ENCODE measurements at regions not wholly inside any gene's neighbourhood (a gene's known extent, or its start where the extent isn't known, plus 50 kb on each side); places are given as distances from the start of the nearest gene placed in this dataset.

- no peak for TF ChIP-seq EP300 (conservative IDR thresholded peaks at IDR 0.05; ENCODE audit: poor library complexity, severe bottlenecking)
- no peak for TF ChIP-seq SMC3 (conservative IDR thresholded peaks at IDR 0.05; ENCODE audit: poor library complexity)
- Histone ChIP-seq H3K36me3 (ENCODE audit: insufficient read depth, low read length) (no peaks in the 10 kb centered on the region), H3K9me2 (ENCODE audit: insufficient read depth, low read length) (no peaks in the 10 kb centered on the region), H4K20me1 (ENCODE audit: insufficient read depth) (no peaks in the 10 kb centered on the region), H3K79me2 (replicated peaks; ENCODE audit: insufficient read depth, low read length) (no peaks in the 10 kb centered on the region), H3K27me3 (ENCODE audit: insufficient read depth, low read depth, low read length) (no peaks in the 10 kb centered on the region), H3K4me3 (ENCODE audit: low read length) (no peak overlapping the region), H3K9me3 (ENCODE audit: low read length) (no peaks in the 10 kb centered on the region), H3K27ac (ENCODE audit: low read length) (no peak overlapping the region), H3K9ac (ENCODE audit: low read length) (no peak overlapping the region), H3F3A (ENCODE audit: insufficient read depth, low read length, poor library complexity, severe bottlenecking) (no peaks in the 10 kb centered on the region), H2AFZ (ENCODE audit: low read depth, low read length) (no peak overlapping the region), H3K4me2 (ENCODE audit: low read length) (no peak overlapping the region)
These were observed 266.4 kb downstream of the FAM43A start for GRCh38 chr3:194951931-194952582.

GRCh38 chr3:194952841-194953241 is 267.2 kb downstream of the FAM43A start:
- Histone ChIP-seq H3K4me2 (ENCODE audit: low read length) (no peak overlapping the region), H3K79me2 (replicated peaks; ENCODE audit: insufficient read depth, low read length) (no peaks in the 10 kb centered on the region), H3K27me3 (ENCODE audit: insufficient read depth, low read depth, low read length) (no peaks in the 10 kb centered on the region), H3K9me2 (ENCODE audit: insufficient read depth, low read length) (no peaks in the 10 kb centered on the region), H3K4me3 (ENCODE audit: low read length) (no peak overlapping the region), H3F3A (ENCODE audit: insufficient read depth, low read length, poor library complexity, severe bottlenecking) (no peaks in the 10 kb centered on the region), H2AFZ (ENCODE audit: low read depth, low read length) (no peak overlapping the region), H3K9ac (ENCODE audit: low read length) (no peak overlapping the region), H3K36me3 (ENCODE audit: insufficient read depth, low read length) (no peaks in the 10 kb centered on the region), H3K27ac (ENCODE audit: low read length) (no peak overlapping the region), H4K20me1 (ENCODE audit: insufficient read depth) (no peaks in the 10 kb centered on the region), H3K9me3 (ENCODE audit: low read length) (no peaks in the 10 kb centered on the region)
- TF ChIP-seq POLR2AphosphoS5 (IDR thresholded peaks at IDR 0.05) (no peak), REST (IDR thresholded peaks at IDR 0.05; ENCODE audit: borderline replicate concordance) (no peak), MXI1 (conservative IDR thresholded peaks at IDR 0.05; ENCODE audit: poor library complexity, severe bottlenecking) (no peak), SMC3 (conservative IDR thresholded peaks at IDR 0.05; ENCODE audit: poor library complexity) (no peak), RAD21 (conservative IDR thresholded peaks at IDR 0.05) (no peak), EP300 (conservative IDR thresholded peaks at IDR 0.05; ENCODE audit: poor library complexity, severe bottlenecking) (no peak)

- no peak for TF ChIP-seq TAF1 (IDR thresholded peaks at IDR 0.05; ENCODE audit: low read depth)
- no peak overlapping the region for H2AFZ ChIP-seq (ENCODE audit: low read depth, low read length)
- H3K9me3 ChIP-seq (ENCODE audit: low read length), result no peaks in the 10 kb centered on the region
- H3K79me2 ChIP-seq (replicated peaks; ENCODE audit: insufficient read depth, low read length), result no peaks in the 10 kb centered on the region
- no peak overlapping the region for H3K27ac ChIP-seq (ENCODE audit: low read length)
- no peaks in the 10 kb centered on the region for H3K27me3 ChIP-seq (ENCODE audit: insufficient read depth, low read depth, low read length)
- H3F3A ChIP-seq (ENCODE audit: insufficient read depth, low read length, poor library complexity, severe bottlenecking), result no peaks in the 10 kb centered on the region
- no peaks in the 10 kb centered on the region for H4K20me1 ChIP-seq (ENCODE audit: insufficient read depth)
- H3K9ac ChIP-seq (ENCODE audit: low read length), result no peak overlapping the region
- no peak overlapping the region for H3K4me3 ChIP-seq (ENCODE audit: low read length)
- no peaks in the 10 kb centered on the region for H3K9me2 ChIP-seq (ENCODE audit: insufficient read depth, low read length)
- H3K36me3 ChIP-seq (ENCODE audit: insufficient read depth, low read length), result no peaks in the 10 kb centered on the region
- no peak overlapping the region for H3K4me2 ChIP-seq (ENCODE audit: low read length)
These were observed 267.6 kb downstream of the FAM43A start for GRCh38 chr3:194953291-194953690.
